Medulla oblongata (tissue), 1 donor: ENCODE measurements at regions not wholly inside any gene's neighbourhood (a gene's known extent, or its start where the extent isn't known, plus 50 kb on each side); places are given as distances from the start of the nearest gene placed in this dataset.

Experiments used
- DNase-seq: peaks from one replicate; pipeline ENCODE4 v3.0.0-alpha.2; 2015; ENCODE audit errors: extremely low spot score

DNA sequence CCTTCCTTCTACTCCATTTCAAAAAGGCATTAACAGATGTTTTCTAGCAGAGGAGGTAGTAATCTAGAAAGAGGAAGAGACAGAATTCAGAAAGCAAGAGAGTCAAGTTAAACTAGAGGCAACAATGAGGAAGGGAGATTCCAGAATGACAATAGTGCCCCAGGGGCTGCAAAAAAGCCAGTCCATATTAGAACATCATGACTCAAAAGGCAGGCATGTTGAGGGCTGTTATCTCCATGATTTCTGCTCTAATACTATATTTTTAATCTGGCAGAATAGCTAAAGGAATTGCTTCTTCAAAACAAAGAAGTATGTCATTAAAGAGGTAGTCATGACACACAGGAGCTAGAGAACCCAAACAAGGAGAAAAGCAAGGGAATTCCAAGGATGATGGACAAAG lies 599.6 kb downstream of the INHBA start:
- DNase-seq, result peak; percentile 12

- no peak for DNase-seq
Observed at GRCh38 chr7:41098846-41099245, 604.0 kb downstream of the INHBA start.

- no peak for DNase-seq
Observed at GRCh38 chr7:41098402-41098801, 604.5 kb downstream of the INHBA start.

- no peak for DNase-seq
Observed at GRCh38 chr7:41097501-41097900, 605.4 kb downstream of the INHBA start.

DNA sequence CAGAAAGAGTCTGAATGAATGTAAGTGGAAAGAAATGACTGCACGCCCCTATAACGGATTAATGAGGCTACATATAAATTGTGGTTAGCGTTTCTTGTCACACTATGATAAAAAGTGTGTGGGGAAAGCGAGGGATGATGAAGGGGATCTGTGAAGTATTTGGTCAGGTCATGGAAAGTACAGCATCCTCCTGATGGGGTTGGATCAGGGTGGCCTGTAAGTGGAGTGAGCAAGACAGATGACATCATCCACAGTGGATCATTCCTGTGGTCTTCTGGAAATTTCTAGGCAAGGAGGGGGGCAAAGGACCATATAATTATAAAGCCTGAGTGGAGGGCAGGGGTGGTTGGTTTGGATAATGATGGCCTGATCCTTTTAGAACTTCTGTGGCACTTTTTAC lies 606.0 kb downstream of the INHBA start:
- DNase-seq, result no peak

GRCh38 chr7:41093141-41093540 lies 609.7 kb downstream of the INHBA start:
- no peak for DNase-seq

DNA sequence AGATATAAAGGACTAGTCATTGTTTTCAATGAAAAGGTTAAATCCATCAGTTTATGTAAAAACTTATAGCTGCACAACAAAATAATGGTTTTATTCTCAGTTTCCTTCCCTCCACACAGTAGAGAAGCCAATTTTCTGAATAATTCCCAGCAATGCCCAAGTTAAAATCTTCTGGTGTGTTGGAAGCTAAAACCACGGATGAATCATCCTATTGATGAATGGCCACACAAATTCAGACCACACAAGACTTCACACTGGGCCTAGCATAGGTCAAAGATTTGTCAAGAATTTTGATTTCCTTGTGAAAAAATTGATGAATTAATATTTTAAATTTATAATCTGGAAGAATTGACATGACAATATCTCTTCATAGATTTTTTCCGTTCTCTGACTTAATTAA lies 617.6 kb downstream of the INHBA start:
- DNase-seq, result no peak

DNA sequence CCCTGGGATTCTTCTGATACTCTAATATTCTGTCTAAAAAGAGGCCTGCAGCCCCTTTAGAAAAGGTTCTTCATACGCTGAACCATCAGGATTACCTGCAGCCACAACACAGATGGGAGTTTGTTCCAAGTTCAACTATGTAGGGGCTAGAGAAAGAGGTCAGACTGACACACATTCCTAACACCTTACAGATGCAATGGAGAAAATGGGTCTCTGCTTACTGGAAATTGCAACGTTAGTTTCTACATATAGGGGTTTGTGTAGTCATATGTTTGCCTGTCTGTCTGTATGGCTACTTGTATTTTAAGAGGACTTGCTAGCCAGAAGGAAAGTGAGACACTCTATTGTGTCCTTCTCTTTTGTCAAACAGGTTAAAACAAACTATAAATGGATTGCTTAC lies 618.5 kb downstream of the INHBA start:
- DNase-seq, result no peak

- DNase-seq, result no peak
Observed at GRCh38 chr7:41069635-41070034, 633.3 kb downstream of the INHBA start.

DNA sequence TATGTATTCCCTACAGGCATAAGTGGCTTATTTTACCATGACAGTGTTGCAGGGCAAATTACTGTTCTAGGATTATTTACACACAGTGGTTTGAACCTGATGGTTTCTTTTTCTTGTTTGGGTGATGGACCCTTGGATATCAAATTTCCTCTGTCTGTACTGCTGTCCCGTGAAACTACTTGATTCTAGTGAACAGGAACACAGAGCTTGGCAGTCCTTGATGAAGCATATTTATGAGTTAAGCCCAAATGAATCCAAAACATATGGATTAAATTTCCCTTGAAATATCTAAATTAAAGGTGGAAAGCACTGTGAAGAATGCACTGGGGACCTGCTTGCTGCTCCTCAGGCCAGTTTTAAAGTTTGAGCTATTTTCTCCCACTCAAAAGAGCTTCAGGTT lies 635.3 kb downstream of the INHBA start:
- no peak for DNase-seq

DNA sequence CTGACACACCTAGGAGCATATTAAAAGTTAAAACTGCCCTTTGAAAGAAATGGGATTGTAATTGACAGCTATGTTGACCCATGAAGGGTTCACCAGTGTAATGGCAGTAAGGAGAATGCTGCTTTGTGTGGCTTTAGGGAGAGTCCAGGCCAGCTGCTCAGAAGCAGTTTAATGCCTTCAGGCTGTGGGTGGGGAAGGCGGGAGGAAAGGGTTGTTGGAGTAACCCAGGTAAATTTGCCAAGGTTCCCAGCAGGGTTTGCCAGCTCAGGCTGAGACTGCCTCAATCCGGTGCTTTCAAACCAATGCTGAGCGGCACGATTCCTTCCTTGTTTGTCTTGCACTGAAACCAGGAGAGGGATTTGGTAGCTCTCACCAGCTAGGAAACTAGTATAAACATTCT lies 637.2 kb downstream of the INHBA start:
- DNase-seq, result no peak

DNA sequence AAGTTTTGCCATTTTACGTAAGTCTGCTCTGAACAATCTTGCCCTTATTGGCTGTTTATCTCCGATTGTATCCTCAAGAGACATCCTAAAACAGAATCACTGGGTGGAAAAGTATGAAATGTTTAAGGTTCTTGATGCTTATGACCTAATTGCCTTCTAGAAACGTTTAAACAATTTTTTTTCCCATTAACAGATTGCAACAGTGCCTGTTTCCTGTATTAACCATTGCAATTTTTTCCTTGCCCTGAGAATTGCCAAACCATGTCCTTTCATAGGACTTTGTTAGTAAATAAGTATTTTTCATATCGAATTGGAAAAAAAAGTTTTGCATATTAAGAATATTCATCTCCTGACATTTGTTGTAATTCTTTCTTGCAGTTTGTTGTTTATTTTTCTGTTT lies 639.8 kb downstream of the INHBA start:
- no peak for DNase-seq

DNA sequence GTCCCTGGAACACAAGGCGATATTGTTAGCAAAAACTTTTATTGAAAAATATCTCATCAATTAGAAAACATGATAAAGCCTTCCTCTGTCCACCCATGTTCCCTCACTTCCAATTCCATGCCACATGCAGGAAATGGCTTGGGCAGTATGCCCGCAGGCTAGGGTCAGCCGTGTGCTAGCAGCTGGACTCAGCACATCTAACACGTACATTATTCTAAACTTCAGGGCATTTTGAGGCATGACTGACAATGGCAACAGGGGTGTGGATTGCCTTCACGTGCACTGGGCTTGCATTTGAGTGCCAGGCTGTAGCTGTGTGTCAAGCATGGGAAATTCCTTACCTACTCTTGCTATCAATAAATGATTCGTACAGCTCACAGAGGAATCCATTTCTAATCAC lies 642.1 kb downstream of the INHBA start:
- no peak for DNase-seq

GRCh38 chr7:41059796-41060195 lies 643.1 kb downstream of the INHBA start:
- no peak for DNase-seq

- DNase-seq, result no peak
Observed at GRCh38 chr7:41058986-41059741, 643.7 kb downstream of the INHBA start.

- DNase-seq, result no peak
Observed at GRCh38 chr7:41054960-41055661, 647.8 kb downstream of the INHBA start.

DNA sequence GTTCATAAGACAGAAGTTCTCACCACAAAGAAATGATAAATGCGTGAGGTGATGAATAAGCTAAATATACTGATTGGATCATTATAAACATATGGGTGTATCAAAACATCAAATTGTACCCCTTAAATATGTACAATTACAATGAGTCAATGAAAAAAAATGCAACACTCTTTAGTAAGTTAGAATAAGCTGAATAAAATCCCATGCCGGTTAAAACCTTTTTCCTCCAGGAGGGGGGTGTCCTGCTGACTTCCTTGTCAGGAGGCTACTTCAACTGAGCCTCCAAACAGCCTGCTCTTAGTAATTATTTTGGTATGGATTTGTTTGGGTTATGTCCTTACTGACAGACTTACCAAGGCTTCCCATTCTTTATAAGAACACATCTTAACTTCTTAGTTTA lies 649.1 kb downstream of the INHBA start:
- no peak for DNase-seq

GRCh38 chr7:41052736-41053135 lies 650.2 kb downstream of the INHBA start:
- no peak for DNase-seq

- DNase-seq, result no peak
Observed at GRCh38 chr7:41052201-41052600, 650.7 kb downstream of the INHBA start.

DNA sequence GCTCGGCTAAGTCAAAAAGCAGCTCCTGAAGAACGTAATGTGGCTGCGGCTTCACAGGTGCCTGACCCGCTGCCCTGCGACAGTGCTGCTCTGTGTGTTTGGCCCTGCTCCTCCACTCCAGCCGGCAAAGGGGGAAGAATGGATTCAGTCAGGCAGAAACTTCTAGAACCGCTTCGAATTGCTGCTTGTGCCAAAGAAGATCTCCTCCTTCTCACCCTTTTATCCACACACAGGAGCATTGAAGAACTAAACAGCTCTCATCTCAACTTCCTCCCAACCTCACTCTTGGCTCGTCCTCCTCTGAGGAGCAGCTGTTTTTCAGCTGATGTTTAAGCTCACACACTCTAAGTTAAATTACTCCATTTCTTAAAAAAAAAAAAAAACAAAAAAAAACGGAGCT lies 651.4 kb downstream of the INHBA start:
- peak; percentile 47 for DNase-seq

DNA sequence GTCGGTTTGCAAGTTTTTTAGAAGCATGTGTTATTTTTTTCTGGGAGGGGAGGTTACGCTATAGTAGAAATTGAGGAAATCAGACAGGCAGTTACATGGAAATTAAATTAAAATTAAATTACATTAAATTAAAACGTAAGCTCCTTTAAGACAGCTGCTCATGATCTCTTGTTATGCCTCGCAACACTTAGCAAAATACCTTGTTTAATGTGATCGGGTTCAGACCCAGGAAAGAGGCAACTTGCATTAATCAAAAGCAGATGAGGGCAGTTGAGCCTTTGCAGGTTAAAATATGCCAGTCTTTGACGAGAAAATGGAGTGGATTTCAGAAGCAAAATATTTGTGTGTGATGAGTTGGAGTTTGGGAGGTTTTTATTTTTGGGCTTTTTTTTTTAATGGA lies 651.8 kb downstream of the INHBA start:
- DNase-seq, result no peak

DNA sequence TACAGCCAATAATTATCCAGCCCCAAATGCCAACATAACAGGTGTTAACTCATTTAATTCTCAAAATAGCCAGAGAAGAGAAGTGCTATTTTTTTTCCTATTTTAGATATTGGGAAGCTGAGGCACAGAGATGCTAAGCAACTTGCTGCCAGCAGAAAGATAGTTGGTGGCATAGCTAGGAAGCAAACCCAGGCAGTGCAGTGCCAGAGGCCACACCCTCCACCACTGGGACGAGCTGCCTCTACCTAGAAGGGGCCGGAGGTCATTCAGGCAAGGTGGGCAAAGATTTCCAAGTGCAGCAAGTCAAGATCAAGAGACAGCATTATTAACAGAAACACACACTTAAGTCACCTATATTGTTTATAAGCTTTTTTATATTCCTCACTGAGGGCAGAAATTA lies 654.1 kb downstream of the INHBA start:
- DNase-seq, result no peak

DNA sequence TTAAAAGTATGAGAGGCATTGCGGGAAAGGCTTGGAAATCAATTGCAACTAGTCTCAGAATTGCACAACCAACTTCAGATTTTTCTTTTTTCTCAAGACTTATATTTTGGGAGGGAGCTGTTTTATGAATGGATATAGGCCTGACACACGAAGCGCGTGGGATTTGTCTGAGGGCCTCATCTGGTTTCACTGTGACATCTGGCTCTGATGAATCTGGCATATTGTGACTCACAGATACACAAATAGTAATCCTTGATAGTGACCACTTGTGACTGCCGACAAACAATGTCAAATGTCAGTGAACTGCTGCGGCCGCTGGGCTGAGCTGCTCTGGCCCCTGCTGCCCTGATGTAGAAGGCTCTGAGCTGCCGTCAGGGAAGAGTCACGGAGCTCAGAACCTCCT lies 655.1 kb downstream of the INHBA start:
- no peak for DNase-seq

GRCh38 chr7:41047211-41047610 lies 655.7 kb downstream of the INHBA start:
- DNase-seq, result no peak
